Coronary artery (tissue), 2 donors: ENCODE measurements at regions not wholly inside any gene's neighbourhood (a gene's known extent, or its start where the extent isn't known, plus 50 kb on each side); places are given as distances from the start of the nearest gene placed in this dataset.

Experiments
- DNase-seq: peaks from one replicate; pipeline ENCODE4 v3.0.0-alpha.2; 2017; ENCODE audit warnings: low spot score
- H3K27ac ChIP-seq, 2 donors: fragments of 200-600 bp; sonication (generic); one replicate each; pipeline ENCODE4 v1.5.1; 2016 to 2019
- H3K4me3 ChIP-seq: fragments of 200-600 bp; sonication (generic); 2 replicates; pipeline ENCODE4 v1.5.1; 2016; ENCODE audit warnings: mild to moderate bottlenecking, moderate library complexity
- CTCF ChIP-seq: fragments of 200-600 bp; sonication (generic); IDR thresholded peaks from one replicate; pipeline ENCODE4 v1.5.1; 2019; ENCODE audit warnings: antibody characterized with exemption

DNA sequence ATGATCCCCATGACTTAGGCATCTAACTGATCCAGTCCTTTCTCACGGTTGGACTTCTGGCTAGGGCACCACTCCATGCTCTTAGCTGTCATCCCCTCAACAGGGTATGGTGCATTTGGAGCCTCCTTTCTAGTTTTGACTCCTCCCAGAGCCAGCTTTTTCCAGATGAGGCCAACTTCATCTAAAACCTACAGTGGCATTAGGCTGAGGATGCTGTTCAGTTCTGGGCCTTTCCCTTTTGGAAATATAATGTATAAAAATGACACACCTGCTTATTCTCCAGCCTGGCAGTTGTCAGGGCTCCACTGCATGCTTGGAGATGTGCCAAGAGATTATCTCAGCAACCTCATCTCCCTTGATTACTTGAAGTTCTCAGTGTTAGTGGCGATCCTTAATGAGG lies 239.7 kb downstream of the EMP1 start:
- no peak for TF ChIP-seq CTCF
- no peak for DNase-seq
- Histone ChIP-seq H3K27ac (no peak overlapping the region), H3K4me3 (no peak overlapping the region)

- DNase-seq, result no peak
- TF ChIP-seq CTCF, result no peak
- Histone ChIP-seq H3K27ac (no peak overlapping the region), H3K4me3 (no peak overlapping the region)
Observed at GRCh38 chr12:13435235-13435933, 238.9 kb downstream of the EMP1 start.

DNA sequence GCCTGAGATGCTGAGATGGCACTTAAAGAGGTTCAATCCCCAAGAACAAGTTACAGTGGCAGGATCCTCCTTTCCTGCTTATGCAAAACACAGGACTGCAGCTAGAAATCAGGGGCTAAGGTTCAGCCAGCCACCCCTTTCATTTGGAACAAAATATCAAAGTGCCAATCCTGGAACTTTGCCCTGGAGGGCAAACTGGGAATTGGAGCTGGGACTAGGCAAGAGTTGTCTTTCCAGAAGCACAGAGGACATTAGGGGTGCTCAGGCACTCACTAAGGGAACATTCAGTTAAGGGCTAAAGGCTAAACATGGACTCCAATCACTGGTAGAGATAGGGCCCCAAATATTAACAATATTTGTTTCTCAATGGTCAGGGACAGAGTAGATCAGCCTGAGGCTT lies 237.2 kb downstream of the EMP1 start:
- DNase-seq, result no peak
- no peak for TF ChIP-seq CTCF
- no peak overlapping the region for H3K4me3 ChIP-seq
- H3K27ac ChIP-seq, result no peak overlapping the region

- H3K27ac ChIP-seq, result no peak overlapping the region
- H3K4me3 ChIP-seq, result no peak overlapping the region
- DNase-seq, result no peak
- TF ChIP-seq CTCF, result no peak
Observed at GRCh38 chr12:13431041-13431440, 234.5 kb downstream of the EMP1 start.

DNA sequence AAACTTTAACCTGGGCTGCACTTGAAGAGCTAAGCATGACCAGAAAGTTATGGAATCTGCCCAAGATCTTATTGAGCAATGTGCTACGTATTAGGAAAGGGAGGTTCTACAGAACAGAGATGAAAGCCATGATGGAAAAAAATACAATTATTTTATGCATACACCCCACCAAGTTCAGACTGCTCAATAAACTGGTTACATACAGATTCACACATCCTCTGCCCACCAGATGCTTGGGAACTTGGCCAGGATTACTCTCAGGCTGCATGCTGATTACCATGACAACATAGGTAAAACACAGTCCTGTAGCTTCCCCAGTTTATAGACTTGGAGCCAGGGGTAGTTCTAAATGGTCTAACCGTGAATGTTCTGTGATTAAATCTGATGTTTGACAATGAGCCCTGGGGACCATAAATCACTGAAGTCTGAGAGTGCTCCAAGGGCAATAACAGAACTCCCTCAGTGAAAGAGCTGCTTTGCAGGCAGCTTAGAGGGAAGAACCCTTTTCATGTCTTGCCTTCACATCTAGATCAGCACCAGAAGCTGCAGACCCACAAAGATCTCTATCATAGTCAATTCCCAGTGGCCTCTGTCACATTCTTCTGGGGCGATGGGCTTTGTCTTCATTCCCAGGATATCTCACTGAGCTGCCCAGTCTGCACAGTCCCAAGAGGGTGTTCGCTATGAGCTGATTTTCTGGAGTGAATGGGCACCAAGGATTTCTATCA lies 232.2 kb downstream of the EMP1 start:
- Histone ChIP-seq H3K27ac (no peak overlapping the region), H3K4me3 (no peak overlapping the region)
- no peak for TF ChIP-seq CTCF
- DNase-seq, result no peak

- no peak for TF ChIP-seq CTCF
- DNase-seq, result no peak
- Histone ChIP-seq H3K4me3 (no peak overlapping the region), H3K27ac (no peak overlapping the region)
Observed at GRCh38 chr12:13425766-13426165, 229.2 kb downstream of the EMP1 start.

DNA sequence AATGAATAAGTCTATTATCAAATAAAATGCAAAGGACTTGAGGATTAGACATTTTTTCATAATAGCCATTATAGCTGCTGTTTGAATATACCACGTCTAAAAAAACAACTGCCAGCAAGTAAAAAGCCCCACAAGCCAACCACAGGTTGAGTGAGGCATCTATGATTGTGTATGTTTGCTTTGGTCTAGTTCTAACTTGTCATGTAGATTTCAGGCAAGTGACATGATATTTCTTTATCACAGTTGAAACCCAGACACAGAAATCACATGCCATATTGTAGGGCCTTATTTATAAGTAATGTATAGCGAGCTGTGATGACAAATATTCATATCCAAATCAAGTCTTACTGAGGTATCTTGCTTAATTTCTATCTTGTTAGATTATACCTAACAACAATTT lies 225.8 kb downstream of the EMP1 start:
- no peak overlapping the region for H3K27ac ChIP-seq
- no peak for DNase-seq
- H3K4me3 ChIP-seq, result no peak overlapping the region
- no peak for TF ChIP-seq CTCF
